Gastroesophageal sphincter (tissue), 3 donors: ENCODE measurements at regions not wholly inside any gene's neighbourhood (a gene's known extent, or its start where the extent isn't known, plus 50 kb on each side); places are given as distances from the start of the nearest gene placed in this dataset.

Experiments
- POLR2A ChIP-seq, 2 donors: fragments of 450-650 bp; IDR thresholded peaks; one replicate each; pipeline ENCODE4 v1.6.1; 2017; ENCODE audit warnings: antibody characterized with exemption in 2 of 2, mild to moderate bottlenecking in 2 of 2, moderate library complexity in 1 of 2
- TF ChIP-seq, protein P1 (sequence below), 4 experiments: fragments of 200-600 bp in 2 of 4; fragments of 450-650 bp in 2 of 4; sonication (generic) in 1 of 4; IDR thresholded peaks; one replicate each; pipeline ENCODE4 v1.5.1; 2017 to 2019; ENCODE audit warnings: antibody characterized with exemption in 4 of 4, mild to moderate bottlenecking in 2 of 4, moderate library complexity in 2 of 4

DNA sequence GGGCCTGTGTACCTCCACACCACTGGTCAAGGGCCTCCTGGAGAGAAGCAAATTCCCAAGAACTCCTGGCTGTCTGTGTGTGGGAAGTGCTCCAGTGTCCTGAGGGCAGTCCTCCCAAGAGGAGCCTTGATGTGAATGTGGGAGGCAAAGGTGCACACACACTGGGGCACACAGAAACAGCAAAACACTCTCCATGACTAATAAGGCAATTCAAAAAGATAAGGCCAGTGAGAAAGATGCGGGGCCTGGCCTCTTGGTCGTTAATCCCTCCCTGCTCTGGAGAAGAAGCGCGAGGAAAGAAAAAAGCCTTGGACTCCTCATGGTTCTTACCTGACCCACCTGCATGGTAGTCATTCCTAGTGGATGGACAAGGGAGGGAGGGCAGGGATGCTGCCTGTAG, 373.2 kb downstream of the SLC4A3 start:
- TF ChIP-seq POLR2A (IDR thresholded peaks at IDR 0.05), result no peak
- TF ChIP-seq, protein P1, sequence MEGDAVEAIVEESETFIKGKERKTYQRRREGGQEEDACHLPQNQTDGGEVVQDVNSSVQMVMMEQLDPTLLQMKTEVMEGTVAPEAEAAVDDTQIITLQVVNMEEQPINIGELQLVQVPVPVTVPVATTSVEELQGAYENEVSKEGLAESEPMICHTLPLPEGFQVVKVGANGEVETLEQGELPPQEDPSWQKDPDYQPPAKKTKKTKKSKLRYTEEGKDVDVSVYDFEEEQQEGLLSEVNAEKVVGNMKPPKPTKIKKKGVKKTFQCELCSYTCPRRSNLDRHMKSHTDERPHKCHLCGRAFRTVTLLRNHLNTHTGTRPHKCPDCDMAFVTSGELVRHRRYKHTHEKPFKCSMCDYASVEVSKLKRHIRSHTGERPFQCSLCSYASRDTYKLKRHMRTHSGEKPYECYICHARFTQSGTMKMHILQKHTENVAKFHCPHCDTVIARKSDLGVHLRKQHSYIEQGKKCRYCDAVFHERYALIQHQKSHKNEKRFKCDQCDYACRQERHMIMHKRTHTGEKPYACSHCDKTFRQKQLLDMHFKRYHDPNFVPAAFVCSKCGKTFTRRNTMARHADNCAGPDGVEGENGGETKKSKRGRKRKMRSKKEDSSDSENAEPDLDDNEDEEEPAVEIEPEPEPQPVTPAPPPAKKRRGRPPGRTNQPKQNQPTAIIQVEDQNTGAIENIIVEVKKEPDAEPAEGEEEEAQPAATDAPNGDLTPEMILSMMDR (IDR thresholded peaks at IDR 0.05), result no peak
